ENCODE measurements at regions not wholly inside any gene's neighbourhood (a gene's known extent, or its start where the extent isn't known, plus 50 kb on each side); places are given as distances from the start of the nearest gene placed in this dataset.

- DNase-seq = no peak
Observed at GRCh38 chr15:70293591-70294470, 196.1 kb upstream of the TLE3 start.

DNA sequence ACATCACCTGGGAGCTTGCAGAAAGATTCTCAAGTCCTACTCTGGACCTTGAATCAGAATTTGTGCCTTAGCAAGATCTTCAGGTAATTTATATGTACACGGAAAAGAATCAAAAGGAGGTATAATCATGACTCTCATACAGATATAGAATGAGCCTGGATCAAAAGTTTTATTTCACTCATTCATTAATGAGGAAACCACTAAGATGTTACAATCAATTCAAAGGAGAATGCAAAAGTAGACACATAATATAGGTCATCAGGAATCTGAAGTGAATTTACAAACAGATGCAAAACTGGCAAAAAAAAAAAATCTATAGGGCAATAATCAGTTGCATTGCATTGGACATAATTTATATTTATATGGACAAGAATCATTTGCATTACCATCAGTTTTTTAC is 195.4 kb upstream of the TLE3 start:
- no peak for DNase-seq

DNA sequence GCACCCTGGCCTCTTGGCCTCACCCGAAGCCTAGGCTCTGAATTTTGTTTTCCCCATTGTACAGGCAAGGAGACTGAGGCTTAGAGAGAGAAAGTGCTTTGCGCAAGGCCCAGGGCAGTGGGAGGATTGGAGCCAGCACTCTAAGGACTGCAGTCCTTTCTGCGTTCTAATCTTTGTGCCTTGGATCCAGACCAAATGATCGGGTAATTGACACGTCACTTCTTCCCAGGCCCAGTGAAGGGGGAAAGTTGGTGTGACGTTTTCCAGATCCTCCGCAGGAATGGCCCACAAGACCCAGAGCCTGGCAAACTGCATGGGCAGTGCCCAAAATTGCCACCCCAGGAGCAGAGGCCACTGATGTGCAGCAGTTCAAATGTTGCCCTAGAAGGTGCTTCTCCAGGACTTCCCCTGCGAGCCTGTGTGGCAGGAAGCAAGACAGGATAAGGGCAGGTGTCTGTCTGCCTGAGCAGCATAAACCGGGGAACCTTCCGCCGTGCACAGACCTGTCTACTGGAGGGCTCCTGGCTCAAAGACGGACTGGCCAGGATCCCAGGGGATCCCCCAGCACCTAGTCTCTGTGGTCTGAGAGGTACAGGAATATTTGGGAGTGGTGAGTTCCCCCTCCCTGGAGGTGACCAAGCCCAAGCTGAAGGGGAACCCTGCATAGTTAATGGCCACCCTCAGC is 194.5 kb upstream of the TLE3 start:
- no peak for DNase-seq

DNA sequence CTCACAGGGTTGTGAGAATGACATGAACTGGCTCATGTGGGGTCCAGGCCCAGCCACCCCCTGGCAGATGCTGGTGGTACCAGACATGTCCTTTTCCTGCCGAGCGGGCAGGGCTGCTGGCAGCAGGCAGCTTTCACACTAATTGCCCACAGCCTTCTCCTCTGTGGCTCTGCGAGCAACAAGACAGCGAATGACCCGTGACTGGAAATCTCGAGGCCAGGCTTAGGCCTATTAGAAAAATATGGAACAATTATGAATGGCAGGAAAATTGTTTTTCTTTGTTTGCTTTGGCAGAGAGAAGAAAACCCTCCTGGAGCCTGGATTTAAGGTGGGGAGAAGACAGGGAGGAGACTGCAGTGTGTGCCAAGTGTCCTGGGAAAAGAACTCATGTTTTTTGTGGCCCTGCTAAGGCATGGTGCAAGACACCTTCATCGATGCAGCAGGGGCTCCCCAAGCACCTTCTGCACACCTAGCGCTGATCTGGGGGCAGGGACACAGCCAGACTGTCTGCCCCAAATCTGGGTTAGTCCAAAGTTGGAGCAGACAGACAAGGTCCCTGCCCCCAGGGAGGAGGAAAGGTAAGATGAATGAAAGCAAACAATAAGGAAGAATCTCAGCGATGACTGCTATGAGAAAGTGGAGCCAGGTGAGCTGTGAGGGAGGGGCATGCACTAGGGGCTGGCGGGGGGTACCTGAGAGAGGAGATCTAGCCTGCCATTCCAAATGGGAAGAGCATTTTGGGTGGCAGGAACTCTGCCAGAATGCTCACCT is 193.8 kb upstream of the TLE3 start:
- DNase-seq = no peak

DNA sequence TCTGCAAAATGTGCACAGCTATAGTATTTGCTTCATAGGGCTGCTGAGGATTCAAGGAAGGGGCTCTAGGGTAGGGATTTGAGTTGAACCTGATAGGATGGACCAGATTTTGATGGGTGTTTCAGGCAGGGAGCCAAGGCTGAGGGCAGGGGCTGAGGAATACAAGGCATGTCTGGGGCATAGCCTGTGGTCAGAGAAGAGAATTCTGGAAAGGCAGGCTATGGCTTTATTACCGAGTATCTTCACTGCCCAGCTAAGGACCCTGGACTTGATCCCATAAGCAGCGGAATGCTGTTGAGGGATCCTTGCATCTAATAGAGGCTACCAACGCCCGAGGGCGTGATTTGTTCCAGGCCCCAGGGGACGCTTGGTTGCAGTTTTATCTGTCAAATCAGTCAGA is 193.0 kb upstream of the TLE3 start:
- no peak for DNase-seq

DNA sequence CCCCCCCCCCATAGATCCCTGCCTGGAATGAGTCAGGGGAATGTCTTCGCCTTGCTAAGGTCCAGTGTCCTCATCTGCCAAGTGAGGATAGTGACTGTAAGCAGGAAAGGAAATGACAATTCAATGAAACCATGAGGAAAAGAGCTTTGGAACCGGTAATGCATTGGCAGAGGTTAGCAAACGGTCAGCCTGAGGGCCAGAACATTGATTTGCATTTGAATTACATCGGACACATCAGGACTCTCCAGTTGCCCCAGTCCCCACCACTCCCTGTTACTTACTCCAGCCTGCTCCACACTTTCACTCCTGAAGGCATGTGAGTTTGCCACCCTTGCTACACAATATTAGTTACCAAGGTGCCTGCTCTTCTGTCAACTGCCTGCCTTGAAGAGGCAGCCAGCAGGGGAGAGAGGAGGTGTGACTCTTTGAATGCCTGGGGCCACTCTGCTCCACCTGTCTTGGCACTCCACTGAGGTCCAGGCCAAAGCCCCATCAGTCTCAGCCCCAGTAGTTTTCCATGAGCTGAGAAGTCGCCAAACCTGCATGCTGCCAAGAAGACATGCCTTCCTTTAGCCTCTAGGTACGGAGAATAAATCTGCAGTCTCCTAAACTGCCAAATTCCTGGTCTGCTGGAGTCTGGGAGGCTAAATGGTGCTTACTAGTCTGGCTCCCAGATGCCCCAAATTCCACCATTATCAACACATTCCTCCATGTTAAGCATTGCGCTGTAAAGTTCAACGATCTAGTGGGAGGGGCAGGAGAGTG is 191.7 kb upstream of the TLE3 start:
- DNase-seq = no peak

DNA sequence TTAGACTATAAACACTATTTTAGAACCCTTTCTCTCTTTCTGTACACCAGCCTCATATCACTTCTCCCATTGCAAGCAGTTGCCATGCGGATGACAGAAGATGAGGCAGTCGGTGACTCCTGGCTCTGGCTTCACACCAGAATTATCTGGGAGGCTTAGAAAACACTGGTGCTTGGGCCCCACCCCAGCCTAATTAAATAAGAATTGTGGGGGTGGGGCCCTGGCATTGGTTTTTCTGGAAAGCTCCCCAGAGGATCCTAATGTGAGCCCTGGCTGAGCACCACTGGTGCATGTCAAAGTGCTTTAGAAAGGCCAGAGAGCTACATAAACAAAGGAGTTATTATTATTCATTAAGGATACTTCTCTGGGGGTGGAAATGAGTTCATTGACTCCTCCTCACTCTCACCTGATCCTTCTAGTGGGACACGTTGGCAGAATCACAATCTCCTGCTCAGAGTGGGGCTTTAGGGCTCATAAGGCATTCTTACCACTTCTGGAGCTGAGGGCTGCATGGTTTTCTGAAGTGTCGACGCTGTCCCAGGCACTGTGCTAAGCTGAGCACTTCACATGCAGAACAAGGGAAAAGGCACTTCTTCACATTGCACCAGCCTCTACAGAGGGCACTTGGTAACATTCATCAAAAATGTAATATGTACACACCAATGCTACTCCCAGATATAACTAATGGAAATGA is 188.5 kb upstream of the TLE3 start:
- DNase-seq = peak; percentile 84

DNA sequence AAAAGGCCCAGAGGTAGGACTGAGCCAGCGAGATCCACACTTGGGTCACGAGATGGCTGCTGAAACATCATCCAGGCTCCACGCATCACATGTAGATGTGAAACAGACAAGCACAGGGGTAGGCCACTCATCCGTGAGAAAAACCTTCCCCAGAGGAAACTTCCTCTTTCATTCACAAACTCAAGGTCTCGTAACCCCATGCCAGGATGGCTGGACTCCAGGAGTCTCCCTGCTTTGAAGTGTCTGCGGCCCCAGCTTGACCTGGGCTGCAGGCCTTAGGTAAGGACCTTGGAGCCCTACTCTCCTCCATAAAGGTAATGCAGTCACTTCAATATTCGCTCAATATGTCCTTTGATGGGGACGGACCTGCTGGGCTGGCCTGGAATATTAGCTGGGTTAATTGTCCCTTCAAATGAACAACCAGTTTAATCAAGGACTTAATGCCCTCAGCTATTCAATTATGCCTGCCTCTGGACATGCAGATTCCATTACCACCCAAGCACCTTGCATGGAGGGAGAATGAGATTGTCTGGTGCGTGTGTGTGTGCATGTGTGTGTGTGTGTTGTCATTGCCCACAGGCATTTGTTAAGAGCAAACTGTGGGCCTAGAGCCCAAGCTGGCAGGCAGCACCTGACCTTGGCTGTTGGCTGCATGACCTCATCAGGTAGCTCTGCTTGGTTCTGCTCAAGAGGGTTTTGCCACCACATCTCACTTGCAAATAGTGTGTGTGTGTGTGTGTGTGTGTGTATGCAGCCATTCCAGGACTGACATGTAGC is 186.9 kb upstream of the TLE3 start:
- DNase-seq = no peak

- no peak for DNase-seq
Observed at GRCh38 chr15:70283511-70283910, 185.8 kb upstream of the TLE3 start.

DNA sequence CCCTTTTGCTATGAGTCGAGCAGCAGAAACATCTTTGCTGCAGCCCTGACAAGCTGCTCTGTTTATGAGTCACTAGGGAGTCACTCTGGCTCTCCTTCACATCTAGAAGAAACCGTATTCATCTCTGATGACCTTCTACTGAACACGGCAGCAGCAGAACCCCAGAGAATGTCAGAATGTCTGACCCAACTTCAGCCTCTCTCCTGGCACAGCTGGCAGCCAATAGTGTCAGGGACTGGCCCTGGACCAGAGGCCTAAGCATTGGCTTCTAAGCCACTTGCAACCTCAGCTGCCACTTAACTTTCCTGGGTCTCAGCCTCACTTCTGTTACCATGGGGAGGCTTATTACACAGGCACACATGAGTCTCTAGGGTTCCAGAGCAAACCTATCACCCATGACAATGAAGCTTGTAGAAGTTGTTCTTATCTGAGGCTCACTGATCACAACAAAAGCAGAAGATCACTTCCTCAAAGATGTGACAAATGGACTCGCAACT is 184.1 kb upstream of the TLE3 start:
- DNase-seq = no peak

GRCh38 chr15:70281261-70281810 is 183.6 kb upstream of the TLE3 start:
- DNase-seq = no peak

- no peak for DNase-seq
Observed at GRCh38 chr15:70280781-70281180, 183.1 kb upstream of the TLE3 start.

DNA sequence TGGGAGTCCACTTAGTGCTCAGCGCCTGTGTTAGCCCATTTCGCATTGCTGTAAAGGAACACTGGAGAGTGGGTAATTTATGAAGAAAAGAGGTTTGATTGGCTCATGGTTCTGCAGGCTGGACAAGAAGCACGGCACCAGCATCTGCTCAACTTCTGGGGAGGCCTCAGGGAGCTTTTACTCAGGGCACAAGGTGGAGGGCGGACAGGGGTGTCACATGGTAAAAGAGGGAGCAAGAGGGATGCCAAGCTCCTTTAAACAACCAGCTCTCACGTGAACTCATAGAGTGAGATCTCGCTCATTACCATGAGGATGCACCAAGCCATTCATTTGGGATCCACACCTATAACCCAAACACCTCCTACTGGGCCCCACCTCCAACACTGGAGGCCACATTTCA is 181.4 kb upstream of the TLE3 start:
- DNase-seq = no peak

GRCh38 chr15:70278644-70279043 is 180.9 kb upstream of the TLE3 start:
- DNase-seq = no peak

DNA sequence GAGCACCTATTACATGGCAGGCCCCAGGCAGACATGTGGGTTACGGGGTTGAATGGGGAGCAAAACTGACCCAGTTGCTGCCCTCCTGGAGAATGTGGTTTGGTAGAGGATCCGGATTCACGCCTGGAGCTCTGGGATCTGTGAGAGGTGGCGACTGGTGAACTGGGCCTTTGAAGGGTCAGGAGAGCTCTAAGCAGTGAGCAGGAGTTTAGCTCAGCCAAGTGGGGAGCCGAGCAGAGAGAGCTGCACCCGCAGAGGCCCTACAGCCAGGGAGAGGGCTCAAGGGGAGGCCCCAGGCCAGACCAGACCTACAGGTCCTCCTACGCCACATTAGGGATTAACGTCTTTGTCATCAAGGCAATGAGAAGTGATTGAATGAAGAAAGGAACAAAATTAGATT is 179.8 kb upstream of the TLE3 start:
- no peak for DNase-seq

- no peak for DNase-seq
Observed at GRCh38 chr15:70276401-70276800, 178.7 kb upstream of the TLE3 start.

DNA sequence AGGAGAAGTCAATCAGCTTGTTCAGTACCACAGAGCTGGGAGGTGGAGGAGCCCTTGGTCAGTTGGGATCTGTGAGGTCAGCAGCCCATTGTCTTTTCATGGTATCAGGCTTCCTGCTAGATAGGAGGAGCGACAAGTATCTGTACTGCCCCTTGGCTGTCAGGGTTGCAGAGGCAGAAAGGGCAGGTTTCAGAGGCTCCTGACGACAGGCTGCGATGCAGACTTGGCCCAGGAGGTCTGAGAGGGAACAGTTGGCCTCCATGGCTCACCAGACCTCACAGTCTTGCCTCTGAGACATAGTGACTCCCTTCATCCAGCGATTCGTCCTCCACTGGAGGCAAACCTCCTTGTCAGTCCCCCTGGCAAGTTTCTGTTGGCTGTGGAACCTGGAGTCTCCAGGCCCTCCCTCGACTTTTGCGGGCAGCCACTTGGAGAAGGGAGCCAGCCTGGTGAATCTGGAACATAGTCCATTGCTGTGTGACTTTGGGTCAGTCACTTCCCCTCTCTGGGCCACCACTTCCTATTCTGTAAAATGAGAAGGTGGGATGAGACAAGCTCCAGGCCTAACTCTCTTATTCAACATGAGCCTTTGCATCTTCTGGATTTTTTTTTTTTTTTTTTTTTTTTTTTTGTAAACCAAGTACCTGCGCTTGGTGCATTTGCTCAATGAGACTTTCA is 177.9 kb upstream of the TLE3 start:
- DNase-seq = no peak

DNA sequence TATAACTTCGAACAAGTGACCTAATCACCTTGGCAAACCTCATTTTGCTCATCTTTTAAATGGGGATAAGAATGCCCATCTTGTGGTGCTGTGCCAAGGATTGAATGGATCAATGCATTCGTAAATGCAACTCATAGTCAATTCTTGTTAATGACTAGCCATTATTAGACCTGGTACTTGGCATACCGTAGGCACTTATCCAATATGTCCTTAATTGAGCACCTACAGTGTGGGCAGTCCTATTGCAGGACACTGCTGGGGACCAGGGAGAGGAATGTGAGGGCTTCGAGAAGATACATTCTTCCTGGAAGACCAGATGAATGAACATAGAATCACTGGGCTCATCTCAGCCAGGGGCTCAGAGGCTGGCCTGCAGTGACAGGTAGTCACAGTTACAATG is 177.2 kb upstream of the TLE3 start:
- DNase-seq = no peak

GRCh38 chr15:70274255-70274880 is 176.7 kb upstream of the TLE3 start:
- DNase-seq = no peak

GRCh38 chr15:70273808-70274207 is 176.1 kb upstream of the TLE3 start:
- no peak for DNase-seq
